ENCODE measurements at regions not wholly inside any gene's neighbourhood (a gene's known extent, or its start where the extent isn't known, plus 50 kb on each side); places are given as distances from the start of the nearest gene placed in this dataset.
"Not testable (repeated sequence)": the region's sequence is repeated elsewhere in the genome, so short reads cannot be mapped to it uniquely, and the experiment has no call there.

GRCh38 chr2:221914334-221914880 lies 342.3 kb upstream of the EPHA4 start:
- DNase-seq (ENCODE audit: low spot score) = no peak

GRCh38 chr2:221911890-221912289 lies 339.8 kb upstream of the EPHA4 start:
- no peak for DNase-seq (ENCODE audit: low spot score)

- DNase-seq (ENCODE audit: low spot score) = no peak
These were observed 339.2 kb upstream of the EPHA4 start for GRCh38 chr2:221911321-221911720.

GRCh38 chr2:221908518-221908917 lies 336.4 kb upstream of the EPHA4 start:
- no peak for DNase-seq (ENCODE audit: low spot score)

- DNase-seq (ENCODE audit: low spot score) = no peak
These were observed 325.6 kb upstream of the EPHA4 start for GRCh38 chr2:221897718-221898117.

- DNase-seq (ENCODE audit: low spot score) = no peak
These were observed 324.5 kb upstream of the EPHA4 start for GRCh38 chr2:221896505-221897151.

GRCh38 chr2:221895366-221896121 lies 323.4 kb upstream of the EPHA4 start:
- DNase-seq (ENCODE audit: low spot score) = no peak

- no peak for DNase-seq (ENCODE audit: low spot score)
These were observed 321.4 kb upstream of the EPHA4 start for GRCh38 chr2:221893501-221893900.

- DNase-seq (ENCODE audit: low spot score) = not testable (repeated sequence)
These were observed 319.9 kb upstream of the EPHA4 start for GRCh38 chr2:221892006-221892405.

GRCh38 chr2:221883976-221884375 lies 311.9 kb upstream of the EPHA4 start:
- DNase-seq (ENCODE audit: low spot score) = no peak

- DNase-seq (ENCODE audit: low spot score) = no peak
These were observed 303.9 kb upstream of the EPHA4 start for GRCh38 chr2:221876016-221876415.

- no peak for DNase-seq (ENCODE audit: low spot score)
These were observed 302.3 kb upstream of the EPHA4 start for GRCh38 chr2:221874444-221874843.

GRCh38 chr2:221857719-221858118 lies 285.6 kb upstream of the EPHA4 start:
- DNase-seq (ENCODE audit: low spot score) = no peak

- no peak for DNase-seq (ENCODE audit: low spot score)
These were observed 281.2 kb upstream of the EPHA4 start for GRCh38 chr2:221853297-221853696.

GRCh38 chr2:221851531-221852045 lies 279.5 kb upstream of the EPHA4 start:
- DNase-seq (ENCODE audit: low spot score) = no peak

GRCh38 chr2:221850076-221850475 lies 278.0 kb upstream of the EPHA4 start:
- no peak for DNase-seq (ENCODE audit: low spot score)

- DNase-seq (ENCODE audit: low spot score) = no peak
These were observed 276.2 kb upstream of the EPHA4 start for GRCh38 chr2:221848286-221848685.

GRCh38 chr2:221845021-221845365 lies 272.9 kb upstream of the EPHA4 start:
- DNase-seq (ENCODE audit: low spot score) = no peak

- DNase-seq (ENCODE audit: low spot score) = no peak
These were observed 272.3 kb upstream of the EPHA4 start for GRCh38 chr2:221844212-221845020.

- DNase-seq (ENCODE audit: low spot score) = no peak
These were observed 264.0 kb upstream of the EPHA4 start for GRCh38 chr2:221836095-221836494.

GRCh38 chr2:221833966-221834365 lies 261.9 kb upstream of the EPHA4 start:
- no peak for DNase-seq (ENCODE audit: low spot score)

GRCh38 chr2:221831051-221831450 lies 258.9 kb upstream of the EPHA4 start:
- no peak for DNase-seq (ENCODE audit: low spot score)

- DNase-seq (ENCODE audit: low spot score) = no peak
These were observed 250.3 kb upstream of the EPHA4 start for GRCh38 chr2:221822416-221822815.
